ENCODE measurements at regions not wholly inside any gene's neighbourhood (a gene's known extent, or its start where the extent isn't known, plus 50 kb on each side); places are given as distances from the start of the nearest gene placed in this dataset.

DNA sequence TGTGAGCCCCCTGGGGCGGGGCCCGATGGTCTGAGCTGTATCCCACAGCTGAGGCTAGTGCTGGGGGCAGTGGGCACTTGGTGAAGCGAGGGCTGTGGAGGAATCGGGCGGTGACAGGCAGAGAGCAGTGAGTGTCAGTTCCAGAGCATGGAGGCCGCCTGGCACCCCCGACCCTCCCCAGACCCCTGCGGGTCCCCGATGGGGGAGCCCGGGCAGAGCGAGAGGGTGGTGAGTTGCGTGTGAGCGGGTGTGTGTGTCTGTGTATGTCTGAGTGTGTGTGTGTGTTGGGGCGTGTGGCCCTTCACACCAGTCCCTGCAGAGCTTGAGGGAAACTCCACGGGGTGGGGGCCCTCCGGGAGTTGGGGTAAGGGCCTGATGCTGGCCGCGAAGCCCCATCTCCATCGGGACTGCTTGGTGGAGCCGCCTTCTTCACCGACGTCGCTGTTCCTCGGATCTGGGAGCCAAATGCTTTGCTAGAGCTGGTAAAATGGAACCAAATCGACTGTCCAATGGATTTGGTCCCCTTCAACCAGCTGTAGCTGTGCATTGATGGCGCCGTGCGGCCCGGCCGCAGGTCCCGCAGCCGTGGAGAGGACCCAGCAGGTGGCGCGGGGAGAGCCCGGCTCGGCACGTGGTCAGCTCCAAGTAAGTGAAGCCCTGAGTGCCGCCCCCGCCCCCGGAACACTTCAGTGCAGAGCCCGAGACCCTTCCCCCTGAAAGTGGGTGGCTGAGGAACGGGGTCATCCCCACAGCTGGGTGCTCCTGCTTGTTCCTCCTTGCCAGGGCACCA is 77.7 kb upstream of the SLCO4A1 start:
- TF ChIP-seq, protein P1, sequence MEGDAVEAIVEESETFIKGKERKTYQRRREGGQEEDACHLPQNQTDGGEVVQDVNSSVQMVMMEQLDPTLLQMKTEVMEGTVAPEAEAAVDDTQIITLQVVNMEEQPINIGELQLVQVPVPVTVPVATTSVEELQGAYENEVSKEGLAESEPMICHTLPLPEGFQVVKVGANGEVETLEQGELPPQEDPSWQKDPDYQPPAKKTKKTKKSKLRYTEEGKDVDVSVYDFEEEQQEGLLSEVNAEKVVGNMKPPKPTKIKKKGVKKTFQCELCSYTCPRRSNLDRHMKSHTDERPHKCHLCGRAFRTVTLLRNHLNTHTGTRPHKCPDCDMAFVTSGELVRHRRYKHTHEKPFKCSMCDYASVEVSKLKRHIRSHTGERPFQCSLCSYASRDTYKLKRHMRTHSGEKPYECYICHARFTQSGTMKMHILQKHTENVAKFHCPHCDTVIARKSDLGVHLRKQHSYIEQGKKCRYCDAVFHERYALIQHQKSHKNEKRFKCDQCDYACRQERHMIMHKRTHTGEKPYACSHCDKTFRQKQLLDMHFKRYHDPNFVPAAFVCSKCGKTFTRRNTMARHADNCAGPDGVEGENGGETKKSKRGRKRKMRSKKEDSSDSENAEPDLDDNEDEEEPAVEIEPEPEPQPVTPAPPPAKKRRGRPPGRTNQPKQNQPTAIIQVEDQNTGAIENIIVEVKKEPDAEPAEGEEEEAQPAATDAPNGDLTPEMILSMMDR (IDR thresholded peaks at IDR 0.05) = no peak
- TF ChIP-seq POLR2A (IDR thresholded peaks at IDR 0.05) = no peak

All from uterus (tissue), 2 donors.